Activated CD4-positive, alpha-beta memory T cell treated with anti-CD3 and anti-CD28 coated beads, Interleukin-2, amount 10 ng/mL, durations not matched to agents 7 days and 5 days (primary cell): ENCODE measurements at regions not wholly inside any gene's neighbourhood (a gene's known extent, or its start where the extent isn't known, plus 50 kb on each side); places are given as distances from the start of the nearest gene placed in this dataset.

Experiments
- CTCF ChIA-PET: fragments of 350-600 bp; sonication (Branson Sonifier 250); formaldehyde crosslinking; loops from one replicate; lab custom pipeline; 2021; ENCODE audit warnings: antibody characterized with exemption, inconsistent platforms; lab: Charles Lee
- POLR2A ChIA-PET: fragments of 350-600 bp; sonication (Branson Sonifier 250); formaldehyde crosslinking; loops from one replicate; lab custom pipeline; 2021; ENCODE audit warnings: antibody characterized with exemption; lab: Charles Lee
- DNase-seq: peaks from one replicate; pipeline ENCODE4 v3.0.0-alpha.2; 2020
- H3K27ac Mint-ChIP-seq: one replicate; pipeline ENCODE4 v1.8.0; 2021; ENCODE audit warnings: mild to moderate bottlenecking, mixed read lengths
- H3K27me3 Mint-ChIP-seq: one replicate; pipeline ENCODE4 v1.8.0; 2021; ENCODE audit warnings: mixed read lengths
- H3K36me3 Mint-ChIP-seq: one replicate; pipeline ENCODE4 v1.8.0; 2021; ENCODE audit warnings: low read depth, mixed read lengths
- H3K4me1 Mint-ChIP-seq: one replicate; pipeline ENCODE4 v1.8.0; 2021; ENCODE audit warnings: mixed read lengths
- H3K4me3 Mint-ChIP-seq: one replicate; pipeline ENCODE4 v1.8.0; 2021; ENCODE audit warnings: mild to moderate bottlenecking, mixed read lengths
- H3K9me3 Mint-ChIP-seq: one replicate; pipeline ENCODE4 v1.8.0; 2021; ENCODE audit warnings: mixed read lengths

DNA sequence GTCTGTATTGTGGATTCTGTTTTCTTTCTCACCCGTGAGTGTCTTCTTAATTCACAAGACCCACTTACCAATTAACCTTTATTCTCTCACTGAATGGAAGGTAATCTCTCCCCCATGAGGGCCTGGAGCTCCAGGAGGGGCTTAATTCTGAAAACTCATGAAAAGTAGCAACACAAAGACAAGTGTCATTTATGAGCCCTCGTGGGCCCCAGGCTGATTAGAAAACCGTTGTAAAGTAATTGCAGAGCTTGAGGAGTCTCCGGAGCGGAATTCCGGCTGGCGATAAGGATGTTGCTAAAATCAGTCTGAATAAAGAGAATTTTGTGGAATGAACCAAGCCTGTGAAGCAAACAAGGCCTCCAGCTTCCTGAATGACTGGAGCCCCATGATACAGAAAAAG, 301.5 kb downstream of the HAPSTR1 start:
- ChIA-PET POLR2A (no interaction called here), CTCF (no interaction called here)
- Mint-ChIP-seq H3K36me3 (no peaks in the 10 kb centered on the region), H3K9me3 (peaks cover 13% of the 10 kb centered on the region), H3K27ac (no peak overlapping the region), H3K4me3 (no peak overlapping the region), H3K27me3 (no peaks in the 10 kb centered on the region), H3K4me1 (no peaks in the 10 kb centered on the region)
- DNase-seq: no peak

DNA sequence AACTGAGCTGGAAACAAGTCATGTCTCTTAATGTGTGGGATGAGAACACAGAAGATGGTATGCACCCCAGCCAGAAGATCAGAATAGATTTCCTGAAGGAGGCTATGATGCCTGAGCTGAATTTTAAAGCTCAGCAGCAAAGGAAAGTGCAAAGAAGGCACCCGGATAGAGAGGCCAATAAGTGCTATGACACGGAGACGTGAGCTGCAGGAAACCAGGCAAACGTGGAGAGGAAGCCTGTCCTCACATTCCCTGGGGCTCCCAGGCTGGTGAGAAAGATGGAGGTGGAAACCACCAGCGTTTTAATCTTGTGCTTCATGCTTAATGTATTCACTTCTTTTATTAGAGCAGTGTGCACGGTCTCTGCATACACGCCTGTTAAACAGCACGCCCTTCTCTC, 302.1 kb downstream of the HAPSTR1 start:
- no peaks in the 10 kb centered on the region for H3K27me3 Mint-ChIP-seq
- no peak overlapping the region for H3K4me3 Mint-ChIP-seq
- CTCF ChIA-PET: no interaction called here
- no peaks in the 10 kb centered on the region for H3K4me1 Mint-ChIP-seq
- peaks cover 9% of the 10 kb centered on the region for H3K9me3 Mint-ChIP-seq
- no peak overlapping the region for H3K27ac Mint-ChIP-seq
- POLR2A ChIA-PET: no interaction called here
- no peaks in the 10 kb centered on the region for H3K36me3 Mint-ChIP-seq
- DNase-seq: no peak

GRCh38 chr16:9395958-9396359, 304.5 kb downstream of the HAPSTR1 start:
- Mint-ChIP-seq H3K27me3 (no peaks in the 10 kb centered on the region), H3K36me3 (no peaks in the 10 kb centered on the region), H3K9me3 (peaks cover 3% of the 10 kb centered on the region), H3K27ac (no peak overlapping the region), H3K4me1 (no peaks in the 10 kb centered on the region), H3K4me3 (no peak overlapping the region)
- POLR2A ChIA-PET: no interaction called here
- CTCF ChIA-PET: no interaction called here
- DNase-seq: no peak

DNA sequence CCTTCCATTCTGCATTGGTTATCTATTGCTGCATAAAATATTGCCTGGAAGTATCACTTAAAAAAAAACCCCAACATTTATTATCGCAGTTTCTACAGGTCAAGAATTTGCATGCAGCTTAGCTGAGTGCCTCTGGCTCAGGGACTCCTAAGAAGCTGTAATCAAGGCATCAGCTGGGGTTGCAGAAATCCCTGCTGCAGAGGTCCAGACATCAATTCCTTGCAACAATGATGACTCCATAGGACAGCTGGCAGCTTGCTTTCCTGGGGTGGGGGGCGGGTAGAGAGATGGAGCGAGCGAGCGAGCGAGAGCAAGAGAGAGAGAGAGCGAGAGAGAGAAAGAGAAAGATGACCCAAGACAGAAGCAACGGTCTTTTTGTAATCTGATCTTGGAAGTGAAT, 308.1 kb downstream of the HAPSTR1 start:
- no peaks in the 10 kb centered on the region for H3K36me3 Mint-ChIP-seq
- POLR2A ChIA-PET: no interaction called here
- CTCF ChIA-PET: no interaction called here

GRCh38 chr16:9401173-9401572, 309.7 kb downstream of the HAPSTR1 start:
- Mint-ChIP-seq H3K36me3 (no peaks in the 10 kb centered on the region), H3K27me3 (no peaks in the 10 kb centered on the region), H3K4me1 (no peaks in the 10 kb centered on the region), H3K4me3 (no peak overlapping the region), H3K9me3 (peaks cover 12% of the 10 kb centered on the region), H3K27ac (no peak overlapping the region)
- ChIA-PET CTCF (no interaction called here), POLR2A (no interaction called here)
- DNase-seq: no peak

More for the DNA sequence above, 308.1 kb downstream of the HAPSTR1 start:
- Mint-ChIP-seq H3K4me1 (no peaks in the 10 kb centered on the region), H3K4me3 (no peak overlapping the region), H3K27ac (no peak overlapping the region), H3K9me3 (peaks cover 5% of the 10 kb centered on the region), H3K27me3 (no peaks in the 10 kb centered on the region)
- no peak for DNase-seq

DNA sequence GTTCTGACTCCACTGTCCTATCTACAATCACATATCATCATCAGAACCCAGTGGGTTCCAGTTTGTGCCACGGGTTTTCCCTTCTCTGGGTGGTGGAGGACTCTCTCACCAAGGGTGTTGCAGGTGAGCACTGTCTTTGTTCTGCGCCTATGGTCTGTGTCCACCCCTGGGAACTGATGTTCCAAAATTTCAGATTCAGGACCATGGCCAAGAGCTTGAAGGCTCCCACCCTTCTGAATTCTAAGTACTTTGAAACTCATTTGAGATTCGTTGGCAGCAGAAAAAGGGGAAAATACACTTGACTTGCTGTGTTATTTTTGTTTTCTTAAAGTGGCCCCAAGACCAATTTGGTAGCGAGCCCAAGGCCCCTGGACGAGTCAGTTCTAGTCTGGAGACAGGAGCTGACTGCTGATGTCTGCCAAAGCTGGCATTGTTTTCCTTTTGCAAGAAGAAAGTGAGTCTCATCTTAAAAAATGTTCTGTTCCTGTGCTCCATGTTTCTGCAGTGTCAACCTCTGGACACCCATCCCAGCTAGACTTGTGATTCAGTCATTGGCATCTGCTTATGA, 310.9 kb downstream of the HAPSTR1 start:
- no peak overlapping the region for H3K27ac Mint-ChIP-seq
- H3K4me1 Mint-ChIP-seq: no peaks in the 10 kb centered on the region
- ChIA-PET POLR2A (no interaction called here), CTCF (no interaction called here)
- DNase-seq: no peak
- no peaks in the 10 kb centered on the region for H3K36me3 Mint-ChIP-seq
- H3K27me3 Mint-ChIP-seq: no peaks in the 10 kb centered on the region
- peaks cover 9% of the 10 kb centered on the region for H3K9me3 Mint-ChIP-seq
- H3K4me3 Mint-ChIP-seq: no peak overlapping the region

DNA sequence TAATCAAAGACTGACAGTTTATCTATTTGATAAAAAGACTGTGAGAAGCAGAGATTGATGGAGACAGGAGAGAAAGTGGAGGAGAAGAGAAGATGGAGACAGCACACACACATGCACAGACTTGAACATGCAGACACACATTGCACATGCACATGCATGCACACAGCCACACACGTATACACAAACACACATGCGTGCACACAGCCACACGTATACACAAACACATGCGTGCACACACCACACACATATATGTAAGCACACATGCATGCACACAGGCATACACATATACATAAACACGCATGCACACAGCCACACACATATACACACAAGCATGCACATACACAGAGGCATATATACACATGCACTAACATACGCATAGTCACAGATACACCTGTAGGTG, 313.4 kb downstream of the HAPSTR1 start:
- ChIA-PET POLR2A (no interaction called here), CTCF (no interaction called here)
- DNase-seq: no peak
- no peaks in the 10 kb centered on the region for H3K36me3 Mint-ChIP-seq
- H3K27me3 Mint-ChIP-seq: no peaks in the 10 kb centered on the region
- no peak overlapping the region for H3K4me3 Mint-ChIP-seq
- no peak overlapping the region for H3K27ac Mint-ChIP-seq
- H3K9me3 Mint-ChIP-seq: peaks cover 9% of the 10 kb centered on the region
- no peaks in the 10 kb centered on the region for H3K4me1 Mint-ChIP-seq

DNA sequence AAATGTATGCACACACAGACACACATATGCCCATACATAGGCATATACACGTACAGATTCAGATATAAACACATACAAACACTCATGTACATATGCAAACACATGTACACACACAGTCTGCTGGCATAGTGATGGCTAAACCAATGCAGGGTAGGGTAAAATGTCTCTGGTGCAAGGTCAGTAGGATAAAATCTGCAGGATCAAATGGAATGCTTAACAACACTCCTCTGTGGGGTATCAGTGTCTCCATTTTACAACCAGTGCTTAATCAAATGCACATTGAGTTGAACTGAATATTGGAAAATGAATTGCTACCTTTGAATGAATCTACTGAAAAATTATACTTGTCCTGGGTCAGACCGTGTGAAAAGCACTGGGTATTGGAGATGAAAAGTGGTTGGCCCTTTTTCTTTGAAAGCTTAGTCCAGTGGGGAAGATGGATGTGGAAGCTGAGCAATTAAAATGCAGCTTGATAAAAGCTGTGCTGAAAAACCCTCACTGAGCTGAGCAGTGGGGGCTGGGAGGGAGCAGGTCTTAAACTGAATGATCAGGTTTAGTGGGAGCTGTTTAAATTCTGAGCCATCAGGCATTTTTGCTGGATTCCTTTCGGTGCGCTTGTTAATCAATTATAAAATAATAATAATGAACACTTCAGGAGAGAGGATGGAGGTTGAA, 314.7 kb downstream of the HAPSTR1 start:
- Mint-ChIP-seq H3K4me3 (no peak overlapping the region), H3K27me3 (no peaks in the 10 kb centered on the region), H3K9me3 (peaks cover 9% of the 10 kb centered on the region)

GRCh38 chr16:9407206-9407758, 315.8 kb downstream of the HAPSTR1 start:
- ChIA-PET POLR2A (no interaction called here), CTCF (no interaction called here)
- H3K9me3 Mint-ChIP-seq: peaks cover 9% of the 10 kb centered on the region
- H3K36me3 Mint-ChIP-seq: no peaks in the 10 kb centered on the region
- DNase-seq: no peak
- no peaks in the 10 kb centered on the region for H3K27me3 Mint-ChIP-seq
- H3K4me3 Mint-ChIP-seq: no peak overlapping the region
- no peak overlapping the region for H3K27ac Mint-ChIP-seq
- no peaks in the 10 kb centered on the region for H3K4me1 Mint-ChIP-seq

More for the DNA sequence above, 314.7 kb downstream of the HAPSTR1 start:
- H3K4me1 Mint-ChIP-seq: no peaks in the 10 kb centered on the region
- H3K36me3 Mint-ChIP-seq: no peaks in the 10 kb centered on the region
- ChIA-PET POLR2A (no interaction called here), CTCF (no interaction called here)
- no peak overlapping the region for H3K27ac Mint-ChIP-seq
- DNase-seq: no peak

DNA sequence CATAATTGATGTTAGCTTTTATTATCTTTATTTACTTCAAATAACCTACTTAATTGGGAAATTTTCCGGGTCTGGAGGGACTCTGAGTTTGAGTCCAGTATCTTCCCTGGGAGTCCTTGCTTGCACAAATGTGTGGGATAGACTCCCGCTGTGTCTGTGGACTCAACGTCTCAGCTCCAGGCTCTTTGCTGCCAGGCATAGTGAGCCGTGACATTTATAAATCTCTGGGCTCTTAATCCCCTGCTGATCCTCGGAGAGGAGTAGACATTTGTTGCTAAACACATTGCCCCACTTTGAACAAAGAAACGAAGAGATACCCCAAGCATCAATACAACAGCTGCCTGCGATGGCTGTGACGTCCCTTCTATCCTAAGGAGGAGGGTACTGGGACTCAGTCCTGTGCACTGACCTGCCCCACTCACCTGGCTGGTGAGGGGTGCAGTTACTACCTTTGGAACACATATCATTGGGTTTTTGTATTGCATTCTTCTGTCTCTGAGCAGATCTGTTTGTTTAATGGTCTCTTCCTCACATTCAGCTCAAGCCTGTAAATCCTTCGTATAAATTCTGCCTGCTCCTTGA, 316.9 kb downstream of the HAPSTR1 start:
- no peak for DNase-seq
- CTCF ChIA-PET: no interaction called here

DNA sequence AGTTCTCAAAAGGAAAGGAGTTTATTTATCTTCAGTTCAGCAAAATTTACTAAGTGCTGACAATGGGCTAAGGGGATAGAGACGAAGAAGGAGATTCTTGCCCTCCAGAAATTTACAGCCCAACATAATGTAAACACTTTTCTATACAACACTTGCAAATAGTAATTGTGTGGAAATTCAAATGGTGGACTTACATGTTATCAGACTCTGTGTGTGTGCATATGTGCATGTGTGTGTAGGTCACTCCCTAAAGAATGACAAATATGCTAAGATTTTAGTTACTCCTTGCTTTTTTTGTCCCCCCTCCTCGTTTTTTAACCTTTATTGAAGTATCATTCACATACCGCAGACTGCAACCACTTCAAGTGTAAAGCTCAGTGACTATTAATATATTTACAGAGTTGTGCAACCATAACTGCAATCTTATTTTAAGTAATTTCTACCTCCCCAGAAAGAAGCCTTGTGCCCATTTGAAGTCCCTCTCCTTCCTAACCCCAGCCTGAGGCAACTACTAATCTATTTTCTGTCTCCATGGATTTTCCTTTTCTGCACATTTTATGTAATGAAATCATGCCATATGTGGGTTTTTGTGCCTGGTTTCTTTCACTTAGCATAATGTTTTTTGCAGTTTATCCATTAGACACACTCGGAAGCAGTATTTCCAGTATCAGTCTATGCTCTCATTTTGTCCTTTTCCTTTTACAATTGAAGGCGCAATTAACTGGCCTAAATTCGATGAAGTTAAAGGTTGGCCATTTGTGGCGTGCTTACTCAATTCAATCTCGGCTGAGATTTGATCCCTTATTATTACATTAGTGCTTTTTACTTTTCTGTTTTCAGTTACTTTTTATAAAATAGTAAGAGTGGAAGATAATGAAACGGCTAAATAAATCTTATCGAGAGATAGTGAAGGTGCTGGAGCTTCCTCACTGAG, 318.4 kb downstream of the HAPSTR1 start:
- H3K9me3 Mint-ChIP-seq: peaks cover 5% of the 10 kb centered on the region
- H3K27me3 Mint-ChIP-seq: no peaks in the 10 kb centered on the region
- no peaks in the 10 kb centered on the region for H3K4me1 Mint-ChIP-seq
- H3K27ac Mint-ChIP-seq: no peak overlapping the region
- ChIA-PET CTCF (no interaction called here), POLR2A (no interaction called here)
- no peak overlapping the region for H3K4me3 Mint-ChIP-seq
- DNase-seq: no peak
- no peaks in the 10 kb centered on the region for H3K36me3 Mint-ChIP-seq

More for the DNA sequence above, 316.9 kb downstream of the HAPSTR1 start:
- Mint-ChIP-seq H3K4me3 (no peak overlapping the region), H3K27ac (no peak overlapping the region), H3K4me1 (no peaks in the 10 kb centered on the region), H3K9me3 (peaks cover 9% of the 10 kb centered on the region), H3K27me3 (no peaks in the 10 kb centered on the region), H3K36me3 (no peaks in the 10 kb centered on the region)
- POLR2A ChIA-PET: no interaction called here

GRCh38 chr16:9411426-9411825, 320.0 kb downstream of the HAPSTR1 start:
- ChIA-PET POLR2A (no interaction called here), CTCF (no interaction called here)
- H3K27me3 Mint-ChIP-seq: no peaks in the 10 kb centered on the region
- DNase-seq: no peak
- H3K4me3 Mint-ChIP-seq: no peak overlapping the region
- no peaks in the 10 kb centered on the region for H3K9me3 Mint-ChIP-seq
- H3K27ac Mint-ChIP-seq: no peak overlapping the region
- no peaks in the 10 kb centered on the region for H3K36me3 Mint-ChIP-seq
- no peaks in the 10 kb centered on the region for H3K4me1 Mint-ChIP-seq
